ENCODE measurements at regions not wholly inside any gene's neighbourhood (a gene's known extent, or its start where the extent isn't known, plus 50 kb on each side); places are given as distances from the start of the nearest gene placed in this dataset.
"Not testable (repeated sequence)": the region's sequence is repeated elsewhere in the genome, so short reads cannot be mapped to it uniquely, and the experiment has no call there.

DNA sequence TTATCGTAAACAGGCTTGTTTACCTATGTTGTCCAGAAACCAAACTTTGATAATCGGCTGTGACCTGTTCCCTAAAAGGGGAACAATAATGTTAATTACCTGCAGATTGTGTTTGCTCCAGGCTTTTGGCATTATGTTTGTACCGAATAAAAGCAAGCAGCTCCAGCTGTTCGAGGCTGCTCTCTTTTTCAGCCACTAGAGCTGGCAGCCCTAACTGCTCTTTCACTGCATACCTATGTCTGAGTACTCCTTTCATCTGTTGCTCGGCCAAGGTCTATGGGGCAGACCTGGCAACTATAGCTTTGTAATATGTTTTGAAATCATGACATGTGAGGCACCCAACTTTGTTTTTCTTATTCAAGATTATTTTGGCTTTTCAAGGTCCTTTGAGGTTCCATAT, 77.8 kb upstream of the EHBP1 start:
- H3K27ac Mint-ChIP-seq, result no peak overlapping the region
- ChIA-PET POLR2A (no interaction called here), CTCF (no interaction called here)
- H3K4me1 Mint-ChIP-seq, result no peaks in the 10 kb centered on the region
- no peaks in the 10 kb centered on the region for H3K36me3 Mint-ChIP-seq (ENCODE audit: low read depth)
- DNase-seq, result no peak
- H3K9me3 Mint-ChIP-seq (ENCODE audit: low read depth), result peaks cover 3% of the 10 kb centered on the region
- H3K4me3 Mint-ChIP-seq, result no peak overlapping the region
- intact Hi-C loops (cut with DNase I, micrococcal nuclease), result no loop called here
- no peak for ATAC-seq
- H3K27me3 Mint-ChIP-seq, result peaks cover 8% of the 10 kb centered on the region

DNA sequence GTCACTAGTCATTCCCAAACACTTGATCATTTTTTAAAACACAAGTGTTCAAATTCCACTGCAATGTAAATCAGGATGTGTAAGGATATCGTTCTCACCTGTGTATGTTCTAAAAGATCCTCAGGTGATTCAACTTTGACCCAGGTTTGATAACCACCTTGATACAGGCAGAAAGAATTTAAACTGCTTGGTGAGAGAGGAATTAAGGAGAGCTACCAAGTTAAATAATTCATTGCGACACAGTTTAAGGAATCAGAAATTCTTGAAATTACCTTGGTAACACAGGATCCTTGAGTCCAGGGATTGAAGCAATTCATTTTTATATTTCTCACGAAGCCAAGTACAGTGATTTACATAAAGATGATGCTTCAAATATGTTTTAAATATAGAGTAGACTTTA, 80.7 kb upstream of the EHBP1 start:
- peaks cover 10% of the 10 kb centered on the region for H3K27me3 Mint-ChIP-seq
- intact Hi-C loops (cut with DNase I, micrococcal nuclease), result no loop called here
- H3K4me1 Mint-ChIP-seq, result no peaks in the 10 kb centered on the region
- no peak overlapping the region for H3K4me3 Mint-ChIP-seq
- no peaks in the 10 kb centered on the region for H3K36me3 Mint-ChIP-seq (ENCODE audit: low read depth)
- DNase-seq, result no peak
- no peak overlapping the region for H3K27ac Mint-ChIP-seq
- ChIA-PET CTCF (no interaction called here), POLR2A (no interaction called here)
- no peak for ATAC-seq
- peaks cover 4% of the 10 kb centered on the region for H3K9me3 Mint-ChIP-seq (ENCODE audit: low read depth)

DNA sequence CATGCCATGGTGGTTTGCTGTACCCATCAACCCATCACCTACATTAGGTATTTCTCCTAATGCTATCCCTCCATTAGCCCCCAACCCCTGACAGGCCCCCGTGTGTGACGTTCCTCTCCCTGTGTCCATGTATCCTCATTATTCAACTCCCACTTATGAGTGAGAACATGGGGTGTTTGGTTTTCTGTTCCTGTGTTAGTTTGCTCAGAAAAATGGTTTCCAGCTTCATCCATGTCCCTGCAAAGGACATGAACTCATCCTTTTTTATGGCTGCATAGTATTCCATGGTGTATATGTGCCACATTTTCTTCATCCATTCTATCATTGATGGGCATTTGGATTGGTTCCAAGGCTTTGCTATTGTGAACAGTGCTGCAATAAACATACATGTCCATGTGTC, 89.0 kb upstream of the EHBP1 start:
- CTCF ChIA-PET; intact Hi-C loops (cut with DNase I, micrococcal nuclease); H3K4me3 Mint-ChIP-seq; DNase-seq; ATAC-seq; POLR2A ChIA-PET; H3K27ac Mint-ChIP-seq; H3K4me1 Mint-ChIP-seq; H3K36me3 Mint-ChIP-seq (ENCODE audit: low read depth): not testable (repeated sequence)
- peaks cover 20% of the 10 kb centered on the region for H3K27me3 Mint-ChIP-seq
- peaks cover 25% of the 10 kb centered on the region for H3K9me3 Mint-ChIP-seq (ENCODE audit: low read depth)

DNA sequence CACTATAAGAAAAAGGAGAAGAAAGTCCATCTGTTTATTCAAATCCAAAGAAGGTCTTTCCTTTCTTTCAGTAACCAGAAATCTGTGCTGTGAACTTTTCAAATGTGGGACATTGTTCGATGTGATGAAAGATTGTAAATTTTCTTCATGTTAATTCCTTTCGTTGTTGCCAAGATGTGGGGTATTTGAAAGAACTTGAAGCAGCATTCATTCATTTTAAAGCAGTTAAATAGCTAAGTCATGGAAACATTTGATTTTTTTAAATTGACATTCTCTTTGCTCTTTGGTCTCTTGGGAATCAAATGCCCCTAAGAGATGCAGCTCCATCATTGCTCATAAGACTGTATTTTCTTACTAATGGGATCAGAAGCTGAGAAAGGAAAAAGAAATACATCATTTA, 93.7 kb upstream of the EHBP1 start:
- intact Hi-C loops (cut with DNase I, micrococcal nuclease), result no loop called here
- ATAC-seq, result no peak
- POLR2A ChIA-PET, result no interaction called here
- peaks cover 8% of the 10 kb centered on the region for H3K27me3 Mint-ChIP-seq
- H3K4me1 Mint-ChIP-seq, result no peaks in the 10 kb centered on the region
- CTCF ChIA-PET, result interaction anchor here (1.1 to 1.3 kb wide), 2 partner anchors 22 to 155 kb away, joined by 4 to 5 read pairs; no protein-coding TSS in a partner anchor
- no peak overlapping the region for H3K4me3 Mint-ChIP-seq
- DNase-seq, result no peak
- H3K36me3 Mint-ChIP-seq (ENCODE audit: low read depth), result no peaks in the 10 kb centered on the region
- peaks cover 4% of the 10 kb centered on the region for H3K9me3 Mint-ChIP-seq (ENCODE audit: low read depth)
- H3K27ac Mint-ChIP-seq, result no peak overlapping the region

DNA sequence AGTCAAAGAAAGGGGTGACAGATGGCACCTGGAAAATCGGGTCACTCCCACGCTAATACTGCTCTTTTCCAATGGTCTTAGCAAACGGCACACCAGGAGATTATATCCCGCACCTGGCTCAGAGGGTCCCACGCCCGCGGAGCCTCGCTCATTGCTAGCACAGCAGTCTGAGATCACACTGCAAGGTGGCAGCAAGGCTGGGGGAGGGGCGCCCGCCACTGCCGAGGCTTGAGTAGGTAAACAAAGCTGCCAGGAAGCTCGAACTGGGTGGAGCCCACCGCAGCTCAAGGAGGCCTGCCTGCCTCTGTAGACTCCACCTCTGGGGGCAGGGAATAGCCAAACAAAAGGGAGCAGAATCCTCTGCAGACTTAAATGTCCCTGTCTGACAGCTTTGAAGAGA, 99.5 kb upstream of the TMEM17 start:
- CTCF ChIA-PET; H3K4me1 Mint-ChIP-seq; ATAC-seq; intact Hi-C loops (cut with DNase I, micrococcal nuclease); POLR2A ChIA-PET; DNase-seq; H3K27ac Mint-ChIP-seq; H3K36me3 Mint-ChIP-seq (ENCODE audit: low read depth); H3K4me3 Mint-ChIP-seq; H3K9me3 Mint-ChIP-seq (ENCODE audit: low read depth): not testable (repeated sequence)
- peaks cover 15% of the 10 kb centered on the region for H3K27me3 Mint-ChIP-seq

DNA sequence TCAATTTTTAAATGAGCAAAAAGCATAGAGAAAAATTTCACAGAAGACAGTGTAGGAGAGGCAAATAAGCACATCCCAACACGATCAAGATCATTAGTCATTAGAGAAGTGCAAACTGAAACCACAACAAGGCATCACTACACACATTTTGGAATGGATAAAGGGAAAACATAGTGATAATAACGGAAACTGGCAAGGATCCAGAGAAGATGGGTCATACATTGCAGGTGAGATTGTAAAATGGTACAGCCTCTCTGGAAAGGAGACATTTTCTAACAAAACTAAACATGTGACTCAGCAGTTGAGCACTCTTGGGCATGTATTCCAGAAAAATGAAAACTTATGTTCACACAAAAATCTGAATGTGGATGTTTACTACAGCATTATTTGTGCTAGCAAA, 98.3 kb upstream of the TMEM17 start:
- ChIA-PET CTCF (no interaction called here), POLR2A (no interaction called here)
- Mint-ChIP-seq H3K4me3 (no peak overlapping the region), H3K36me3 (ENCODE audit: low read depth) (no peaks in the 10 kb centered on the region), H3K4me1 (no peaks in the 10 kb centered on the region), H3K9me3 (ENCODE audit: low read depth) (peaks cover 9% of the 10 kb centered on the region), H3K27me3 (peaks cover 17% of the 10 kb centered on the region), H3K27ac (no peak overlapping the region)
- intact Hi-C loops (cut with DNase I, micrococcal nuclease), result no loop called here
- no peak for ATAC-seq
- no peak for DNase-seq

DNA sequence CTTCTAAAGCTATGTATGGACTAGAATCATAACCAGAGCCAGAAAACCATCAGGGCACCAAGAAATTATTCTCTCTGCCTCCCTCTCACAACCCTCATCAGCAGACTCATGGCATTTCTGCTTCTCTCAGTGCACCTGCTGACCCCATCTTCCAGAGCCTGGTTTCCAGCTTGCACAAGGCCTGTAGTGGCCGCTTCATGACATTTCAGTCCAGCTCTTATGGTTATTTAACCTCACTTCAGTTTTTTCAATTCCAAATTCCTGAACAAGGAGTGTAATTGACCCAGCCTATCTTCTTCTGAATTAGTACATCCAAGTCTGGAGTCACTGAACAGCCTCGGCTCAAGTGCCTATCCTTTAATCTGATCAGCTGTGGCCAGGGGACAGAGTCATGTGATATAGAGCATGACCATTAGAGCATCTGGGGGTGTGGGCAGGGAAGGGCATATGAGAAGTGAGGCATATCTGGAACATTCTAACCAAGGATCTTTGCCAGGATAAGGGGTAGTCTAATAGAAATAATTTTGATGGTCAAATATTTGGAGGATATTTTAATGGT, 97.2 kb upstream of the TMEM17 start:
- ATAC-seq (no peak), DNase-seq (no peak)
- no peaks in the 10 kb centered on the region for H3K36me3 Mint-ChIP-seq (ENCODE audit: low read depth)
- no peak overlapping the region for H3K27ac Mint-ChIP-seq
- intact Hi-C loops (cut with DNase I, micrococcal nuclease), result no loop called here
- H3K4me1 Mint-ChIP-seq, result no peaks in the 10 kb centered on the region
- POLR2A ChIA-PET, result no interaction called here
- peaks cover 9% of the 10 kb centered on the region for H3K9me3 Mint-ChIP-seq (ENCODE audit: low read depth)
- CTCF ChIA-PET, result no interaction called here
- no peak overlapping the region for H3K4me3 Mint-ChIP-seq
- peaks cover 17% of the 10 kb centered on the region for H3K27me3 Mint-ChIP-seq

DNA sequence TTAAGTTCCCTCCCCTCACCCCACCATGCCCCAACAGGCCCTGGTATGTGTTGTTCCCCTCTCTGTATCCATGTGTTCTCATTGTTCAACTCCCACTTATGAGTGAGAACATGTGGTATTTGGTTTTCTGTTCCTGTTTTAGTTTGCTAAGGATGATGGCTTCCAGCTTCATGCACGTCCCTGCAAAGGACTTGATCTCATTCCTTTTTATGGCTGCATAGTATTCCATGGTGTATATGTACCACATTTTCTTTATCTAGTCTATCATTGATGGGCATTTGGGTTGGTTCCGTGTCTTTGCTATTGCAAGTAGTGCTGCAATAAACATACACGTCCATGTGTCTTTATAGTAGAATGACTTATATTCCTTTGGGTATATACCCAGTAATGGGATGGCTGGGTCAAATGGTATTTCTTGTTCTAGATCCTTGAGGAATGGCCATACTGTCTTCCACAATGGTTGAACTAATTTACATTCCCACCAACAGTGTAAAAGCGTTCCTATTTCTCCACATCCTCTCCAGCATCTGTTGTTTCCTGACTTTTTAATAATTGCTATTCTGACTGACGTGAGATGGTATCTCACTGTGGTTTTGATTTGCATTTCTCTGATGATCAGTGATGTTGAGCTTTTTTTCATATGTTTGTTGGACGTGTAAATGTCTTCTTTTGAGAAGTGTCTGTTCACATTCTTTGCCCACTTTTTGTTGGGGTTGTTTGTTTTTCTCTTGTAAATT, 93.8 kb upstream of the TMEM17 start:
- ATAC-seq; H3K4me3 Mint-ChIP-seq; H3K27ac Mint-ChIP-seq; H3K4me1 Mint-ChIP-seq; H3K36me3 Mint-ChIP-seq (ENCODE audit: low read depth); DNase-seq; H3K9me3 Mint-ChIP-seq (ENCODE audit: low read depth); POLR2A ChIA-PET; intact Hi-C loops (cut with DNase I, micrococcal nuclease): not testable (repeated sequence)
- peaks cover 12% of the 10 kb centered on the region for H3K27me3 Mint-ChIP-seq
- CTCF ChIA-PET, result interaction anchor here (0.6 kb wide), 1 partner anchor 1060 kb away, joined by 3 read pairs; no protein-coding TSS in a partner anchor

DNA sequence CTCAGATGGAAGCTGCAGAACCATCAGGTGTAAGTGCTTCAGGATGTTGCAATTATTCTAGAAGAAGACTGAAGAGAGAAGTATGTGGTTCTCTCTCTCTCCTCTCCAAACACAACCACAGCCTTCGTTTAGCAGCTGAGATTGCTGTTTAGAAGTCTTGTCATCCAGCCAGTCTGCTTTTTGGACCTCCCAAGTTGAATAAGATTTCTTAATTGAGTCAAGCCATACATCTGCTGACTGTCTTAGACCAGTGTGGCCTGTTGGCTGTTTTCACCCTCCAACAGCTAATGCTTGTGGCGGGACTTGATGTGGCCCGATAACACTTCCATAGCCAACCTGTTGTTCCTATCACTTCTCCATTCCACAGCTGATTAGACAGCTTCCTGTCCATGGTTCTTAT, 91.3 kb upstream of the TMEM17 start:
- no peaks in the 10 kb centered on the region for H3K4me1 Mint-ChIP-seq

DNA sequence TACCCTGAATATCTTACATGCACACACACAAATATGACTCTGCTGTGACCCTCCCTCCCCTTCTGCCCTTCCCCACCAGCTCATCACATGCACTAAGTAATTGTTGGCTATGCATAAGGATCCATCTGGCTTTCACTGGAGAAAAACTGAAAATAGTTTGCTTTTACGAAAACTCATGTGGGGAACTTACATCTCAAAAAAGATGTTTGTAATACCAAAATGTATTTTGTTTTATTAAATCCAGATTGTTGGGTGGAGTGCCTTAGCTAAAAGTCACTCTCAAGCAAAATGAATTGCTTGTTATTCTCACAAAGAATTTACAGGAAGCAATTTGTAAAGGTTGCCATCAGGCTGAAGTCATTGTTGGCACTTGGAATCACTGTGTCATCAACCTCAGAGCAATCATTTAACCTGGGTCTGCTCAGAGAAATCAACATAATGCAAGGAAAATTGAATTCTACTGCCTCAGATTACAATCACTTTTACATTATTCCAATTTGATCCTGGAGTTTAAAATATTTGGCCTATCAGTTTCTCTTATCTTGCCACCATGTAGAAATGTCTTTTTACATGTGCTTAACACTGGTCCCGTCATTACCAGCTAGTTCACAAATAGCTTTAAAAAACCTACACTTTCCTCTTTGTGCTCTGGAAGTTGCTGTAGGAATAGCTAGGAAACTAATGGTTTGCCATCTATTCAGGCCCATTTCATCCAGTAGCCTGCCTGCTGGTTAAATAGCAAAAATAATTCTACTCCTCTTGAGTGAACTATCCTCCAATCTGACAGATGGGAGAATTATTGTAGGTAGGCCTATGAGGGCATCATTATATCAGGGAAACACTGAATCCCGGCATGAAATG, 90.3 kb upstream of the TMEM17 start:
- H3K4me1 Mint-ChIP-seq, result no peaks in the 10 kb centered on the region
- peaks cover 6% of the 10 kb centered on the region for H3K9me3 Mint-ChIP-seq (ENCODE audit: low read depth)
- no peak for ATAC-seq
- DNase-seq, result no peak
- H3K4me3 Mint-ChIP-seq, result no peak overlapping the region
- intact Hi-C loops (cut with DNase I, micrococcal nuclease), result no loop called here
- no peak overlapping the region for H3K27ac Mint-ChIP-seq
- no peaks in the 10 kb centered on the region for H3K36me3 Mint-ChIP-seq (ENCODE audit: low read depth)
- H3K27me3 Mint-ChIP-seq, result peaks cover 3% of the 10 kb centered on the region
- POLR2A ChIA-PET, result no interaction called here
- CTCF ChIA-PET, result no interaction called here

More for the DNA sequence above, 91.3 kb upstream of the TMEM17 start:
- ATAC-seq (no peak), DNase-seq (no peak)
- H3K27ac Mint-ChIP-seq, result no peak overlapping the region
- ChIA-PET CTCF (no interaction called here), POLR2A (no interaction called here)
- peaks cover 4% of the 10 kb centered on the region for H3K27me3 Mint-ChIP-seq
- H3K9me3 Mint-ChIP-seq (ENCODE audit: low read depth), result peaks cover 6% of the 10 kb centered on the region
- no peaks in the 10 kb centered on the region for H3K36me3 Mint-ChIP-seq (ENCODE audit: low read depth)
- intact Hi-C loops (cut with DNase I, micrococcal nuclease), result no loop called here
- no peak overlapping the region for H3K4me3 Mint-ChIP-seq

DNA sequence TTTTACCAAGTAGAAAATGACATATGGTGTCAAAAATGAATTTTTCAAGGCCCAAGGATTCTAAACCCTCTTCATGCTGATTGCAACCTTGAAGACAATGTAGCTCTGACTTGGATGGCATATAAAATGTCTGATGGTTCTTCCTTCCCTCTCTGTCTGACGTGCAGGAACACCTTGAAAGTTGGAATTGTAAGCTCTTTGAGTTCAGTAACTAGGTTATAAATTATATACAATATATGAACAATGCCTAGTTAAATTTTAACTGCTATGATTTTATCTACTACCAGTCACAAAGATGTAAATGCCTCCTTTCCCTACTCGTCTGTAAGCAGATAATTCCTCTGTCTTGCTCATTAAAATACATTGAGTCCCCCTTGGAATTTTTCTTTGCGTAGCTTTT, 89.5 kb upstream of the TMEM17 start:
- POLR2A ChIA-PET, result no interaction called here

DNA sequence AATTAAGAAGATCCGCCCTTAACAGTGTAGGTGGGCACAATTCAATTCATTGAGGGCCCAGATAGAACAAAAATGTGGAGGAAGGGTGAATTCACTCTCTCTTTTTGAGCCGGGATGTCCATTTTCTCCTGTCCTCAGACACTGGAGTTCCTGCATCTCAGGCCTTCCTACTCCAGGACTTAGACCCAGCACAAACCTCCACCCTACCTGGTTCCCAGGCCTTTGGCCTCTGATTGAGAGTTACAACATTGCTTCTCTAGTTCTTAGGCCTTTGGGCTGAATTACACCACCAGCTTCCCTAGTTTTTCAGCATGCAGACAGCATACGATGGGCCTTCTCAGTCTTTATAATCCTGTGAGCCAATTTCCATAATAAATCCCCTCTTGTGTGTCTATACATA, 87.8 kb upstream of the TMEM17 start:
- ChIA-PET POLR2A (no interaction called here), CTCF (no interaction called here)
- Mint-ChIP-seq H3K4me3 (no peak overlapping the region), H3K36me3 (ENCODE audit: low read depth) (no peaks in the 10 kb centered on the region), H3K27ac (no peak overlapping the region), H3K27me3 (no peaks in the 10 kb centered on the region), H3K9me3 (ENCODE audit: low read depth) (no peaks in the 10 kb centered on the region), H3K4me1 (no peaks in the 10 kb centered on the region)
- intact Hi-C loops (cut with DNase I, micrococcal nuclease), result no loop called here
- ATAC-seq, result no peak
- DNase-seq, result no peak

More for the DNA sequence above, 89.5 kb upstream of the TMEM17 start:
- CTCF ChIA-PET, result no interaction called here
- intact Hi-C loops (cut with DNase I, micrococcal nuclease), result no loop called here
- Mint-ChIP-seq H3K27me3 (peaks cover 3% of the 10 kb centered on the region), H3K4me3 (no peak overlapping the region), H3K4me1 (no peaks in the 10 kb centered on the region), H3K9me3 (ENCODE audit: low read depth) (peaks cover 6% of the 10 kb centered on the region), H3K36me3 (ENCODE audit: low read depth) (no peaks in the 10 kb centered on the region), H3K27ac (no peak overlapping the region)
- DNase-seq, result no peak
- no peak for ATAC-seq
